ENCODE measurements at regions not wholly inside any gene's neighbourhood (a gene's known extent, or its start where the extent isn't known, plus 50 kb on each side); places are given as distances from the start of the nearest gene placed in this dataset.

GRCh38 chr18:14031053-14031452, 101.2 kb downstream of the ZNF519 start:
- in situ Hi-C loops (cut with HindIII; ENCODE audit: low sequenced_read_pairs): no loop called here

GRCh38 chr18:14029512-14029911, 102.7 kb downstream of the ZNF519 start:
- DNase-seq (ENCODE audit: low spot score): no peak
- in situ Hi-C loops (cut with HindIII; ENCODE audit: low sequenced_read_pairs): no loop called here

More at GRCh38 chr18:14031053-14031452, 101.2 kb downstream of the ZNF519 start:
- DNase-seq (ENCODE audit: low spot score): no peak

- DNase-seq (ENCODE audit: low spot score): no peak
- in situ Hi-C loops (cut with HindIII; ENCODE audit: low sequenced_read_pairs): no loop called here
These were observed 106.0 kb downstream of the ZNF519 start for GRCh38 chr18:14026199-14026598.

- no peak for DNase-seq (ENCODE audit: low spot score)
- in situ Hi-C loops (cut with HindIII; ENCODE audit: low sequenced_read_pairs): no loop called here
These were observed 106.8 kb downstream of the ZNF519 start for GRCh38 chr18:14025306-14025940.

GRCh38 chr18:14015416-14015815, 100.1 kb upstream of the MC2R start:
- no peak for DNase-seq (ENCODE audit: low spot score)
- in situ Hi-C loops (cut with HindIII; ENCODE audit: low sequenced_read_pairs): loop anchor here (25.0 kb wide), 1 partner anchor 153 kb away; no protein-coding TSS in a partner anchor

- no peak for DNase-seq (ENCODE audit: low spot score)
- in situ Hi-C loops (cut with HindIII; ENCODE audit: low sequenced_read_pairs): loop anchor here (25.0 kb wide), 1 partner anchor 152 kb away; no protein-coding TSS in a partner anchor
These were observed 99.1 kb upstream of the MC2R start for GRCh38 chr18:14014456-14014855.

GRCh38 chr18:14000884-14001283, 85.5 kb upstream of the MC2R start:
- no peak for DNase-seq (ENCODE audit: low spot score)
- in situ Hi-C loops (cut with HindIII; ENCODE audit: low sequenced_read_pairs): loop anchor here (25.0 kb wide), 1 partner anchor 139 kb away; no protein-coding TSS in a partner anchor

- in situ Hi-C loops (cut with HindIII; ENCODE audit: low sequenced_read_pairs): no loop called here
These were observed 83.9 kb upstream of the MC2R start for GRCh38 chr18:13999231-13999630.

GRCh38 chr18:13998571-13998970, 83.2 kb upstream of the MC2R start:
- DNase-seq (ENCODE audit: low spot score): no peak
- in situ Hi-C loops (cut with HindIII; ENCODE audit: low sequenced_read_pairs): no loop called here

More at GRCh38 chr18:13999231-13999630, 83.9 kb upstream of the MC2R start:
- no peak for DNase-seq (ENCODE audit: low spot score)

- in situ Hi-C loops (cut with HindIII; ENCODE audit: low sequenced_read_pairs): no loop called here
- no peak for DNase-seq (ENCODE audit: low spot score)
These were observed 78.4 kb upstream of the MC2R start for GRCh38 chr18:13993730-13994129.

GRCh38 chr18:13992826-13993540, 77.6 kb upstream of the MC2R start:
- DNase-seq (ENCODE audit: low spot score): no peak
- in situ Hi-C loops (cut with HindIII; ENCODE audit: low sequenced_read_pairs): no loop called here

GRCh38 chr18:13989199-13989598, 73.9 kb upstream of the MC2R start:
- in situ Hi-C loops (cut with HindIII; ENCODE audit: low sequenced_read_pairs): no loop called here
- no peak for DNase-seq (ENCODE audit: low spot score)

GRCh38 chr18:13987956-13988355, 72.6 kb upstream of the MC2R start:
- in situ Hi-C loops (cut with HindIII; ENCODE audit: low sequenced_read_pairs): no loop called here
- no peak for DNase-seq (ENCODE audit: low spot score)

- in situ Hi-C loops (cut with HindIII; ENCODE audit: low sequenced_read_pairs): no loop called here
- DNase-seq (ENCODE audit: low spot score): no peak
These were observed 68.7 kb upstream of the MC2R start for GRCh38 chr18:13984080-13984479.

- DNase-seq (ENCODE audit: low spot score): no peak
- in situ Hi-C loops (cut with HindIII; ENCODE audit: low sequenced_read_pairs): no loop called here
These were observed 68.2 kb upstream of the MC2R start for GRCh38 chr18:13983506-13983905.

- in situ Hi-C loops (cut with HindIII; ENCODE audit: low sequenced_read_pairs): no loop called here
These were observed 66.8 kb upstream of the MC2R start for GRCh38 chr18:13982126-13982525.

GRCh38 chr18:13973061-13973575, 57.8 kb upstream of the MC2R start:
- in situ Hi-C loops (cut with HindIII; ENCODE audit: low sequenced_read_pairs): no loop called here
- DNase-seq (ENCODE audit: low spot score): peak; percentile 23

More at GRCh38 chr18:13982126-13982525, 66.8 kb upstream of the MC2R start:
- no peak for DNase-seq (ENCODE audit: low spot score)

Measured in G401 (cell line).